ENCODE measurements at regions not wholly inside any gene's neighbourhood (a gene's known extent, or its start where the extent isn't known, plus 50 kb on each side); places are given as distances from the start of the nearest gene placed in this dataset.

- peaks cover 3% of the 10 kb centered on the region for H3K27me3 Mint-ChIP-seq (ENCODE audit: insufficient read depth, low read depth, poor library complexity)
- H3K4me3 Mint-ChIP-seq = no peak overlapping the region
- H3K27ac Mint-ChIP-seq = no peak overlapping the region
These were observed 753.7 kb upstream of the SGCG start for GRCh38 chr13:22427066-22427465.

GRCh38 chr13:22427783-22428182 is 753.0 kb upstream of the SGCG start:
- DNase-seq (ENCODE audit: low spot score) = no peak
- Histone ChIP-seq H2AFZ (no peak overlapping the region), H3K4me3 (no peak overlapping the region), H3K9me2 (ENCODE audit: insufficient read depth) (peaks cover 9% of the 10 kb centered on the region; the same call in 1 of the 2 replicates), H3K79me2 (replicated peaks; ENCODE audit: insufficient read depth) (no peaks in the 10 kb centered on the region), H3K4me2 (no peak overlapping the region), H3K27ac (ENCODE audit: low read depth) (no peak overlapping the region), H4K20me1 (replicated peaks; ENCODE audit: insufficient read depth) (no peaks in the 10 kb centered on the region), H3K27me3 (ENCODE audit: insufficient read depth) (no peaks in the 10 kb centered on the region), H3F3A (replicated peaks; ENCODE audit: low read depth) (no peaks in the 10 kb centered on the region), H3K4me1 (ENCODE audit: insufficient read depth) (no peaks in the 10 kb centered on the region), H3K36me3 (ENCODE audit: insufficient read depth) (no peaks in the 10 kb centered on the region)
- H3K36me3 Mint-ChIP-seq (ENCODE audit: low read depth) = no peaks in the 10 kb centered on the region
- TF ChIP-seq, protein P1, sequence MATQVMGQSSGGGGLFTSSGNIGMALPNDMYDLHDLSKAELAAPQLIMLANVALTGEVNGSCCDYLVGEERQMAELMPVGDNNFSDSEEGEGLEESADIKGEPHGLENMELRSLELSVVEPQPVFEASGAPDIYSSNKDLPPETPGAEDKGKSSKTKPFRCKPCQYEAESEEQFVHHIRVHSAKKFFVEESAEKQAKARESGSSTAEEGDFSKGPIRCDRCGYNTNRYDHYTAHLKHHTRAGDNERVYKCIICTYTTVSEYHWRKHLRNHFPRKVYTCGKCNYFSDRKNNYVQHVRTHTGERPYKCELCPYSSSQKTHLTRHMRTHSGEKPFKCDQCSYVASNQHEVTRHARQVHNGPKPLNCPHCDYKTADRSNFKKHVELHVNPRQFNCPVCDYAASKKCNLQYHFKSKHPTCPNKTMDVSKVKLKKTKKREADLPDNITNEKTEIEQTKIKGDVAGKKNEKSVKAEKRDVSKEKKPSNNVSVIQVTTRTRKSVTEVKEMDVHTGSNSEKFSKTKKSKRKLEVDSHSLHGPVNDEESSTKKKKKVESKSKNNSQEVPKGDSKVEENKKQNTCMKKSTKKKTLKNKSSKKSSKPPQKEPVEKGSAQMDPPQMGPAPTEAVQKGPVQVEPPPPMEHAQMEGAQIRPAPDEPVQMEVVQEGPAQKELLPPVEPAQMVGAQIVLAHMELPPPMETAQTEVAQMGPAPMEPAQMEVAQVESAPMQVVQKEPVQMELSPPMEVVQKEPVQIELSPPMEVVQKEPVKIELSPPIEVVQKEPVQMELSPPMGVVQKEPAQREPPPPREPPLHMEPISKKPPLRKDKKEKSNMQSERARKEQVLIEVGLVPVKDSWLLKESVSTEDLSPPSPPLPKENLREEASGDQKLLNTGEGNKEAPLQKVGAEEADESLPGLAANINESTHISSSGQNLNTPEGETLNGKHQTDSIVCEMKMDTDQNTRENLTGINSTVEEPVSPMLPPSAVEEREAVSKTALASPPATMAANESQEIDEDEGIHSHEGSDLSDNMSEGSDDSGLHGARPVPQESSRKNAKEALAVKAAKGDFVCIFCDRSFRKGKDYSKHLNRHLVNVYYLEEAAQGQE (IDR thresholded peaks at IDR 0.05; ENCODE audit: unreplicated experiment) = no peak
- TF ChIP-seq ZNF331 (CRISPR knock-in tag; IDR thresholded peaks at IDR 0.05; ENCODE audit: low read depth) (no peak), ZNF462 (CRISPR knock-in tag; IDR thresholded peaks at IDR 0.05) (no peak)
- no peak overlapping the region for H3K4me3 Mint-ChIP-seq
- peaks cover 2% of the 10 kb centered on the region; the same call in 2 of the 3 replicates for H3K4me1 Mint-ChIP-seq
- H3K27ac Mint-ChIP-seq = no peak overlapping the region
- no peak for ATAC-seq
- no peaks in the 10 kb centered on the region for H3K9me3 Mint-ChIP-seq
- H3K27me3 Mint-ChIP-seq (ENCODE audit: insufficient read depth, low read depth, poor library complexity) = no peaks in the 10 kb centered on the region

More at GRCh38 chr13:22427066-22427465, 753.7 kb upstream of the SGCG start:
- H2AFZ ChIP-seq = no peak overlapping the region
- H3K4me2 ChIP-seq = no peak overlapping the region
- Mint-ChIP-seq H3K36me3 (ENCODE audit: low read depth) (no peaks in the 10 kb centered on the region), H3K4me1 (peaks cover 2% of the 10 kb centered on the region; the same call in 2 of the 3 replicates), H3K9me3 (no peaks in the 10 kb centered on the region)
- H3K79me2 ChIP-seq (replicated peaks; ENCODE audit: insufficient read depth) = no peaks in the 10 kb centered on the region
- TF ChIP-seq STAT1 (IDR thresholded peaks at IDR 0.05; ENCODE audit: unreplicated experiment) = no peak
- TF ChIP-seq, protein P2, sequence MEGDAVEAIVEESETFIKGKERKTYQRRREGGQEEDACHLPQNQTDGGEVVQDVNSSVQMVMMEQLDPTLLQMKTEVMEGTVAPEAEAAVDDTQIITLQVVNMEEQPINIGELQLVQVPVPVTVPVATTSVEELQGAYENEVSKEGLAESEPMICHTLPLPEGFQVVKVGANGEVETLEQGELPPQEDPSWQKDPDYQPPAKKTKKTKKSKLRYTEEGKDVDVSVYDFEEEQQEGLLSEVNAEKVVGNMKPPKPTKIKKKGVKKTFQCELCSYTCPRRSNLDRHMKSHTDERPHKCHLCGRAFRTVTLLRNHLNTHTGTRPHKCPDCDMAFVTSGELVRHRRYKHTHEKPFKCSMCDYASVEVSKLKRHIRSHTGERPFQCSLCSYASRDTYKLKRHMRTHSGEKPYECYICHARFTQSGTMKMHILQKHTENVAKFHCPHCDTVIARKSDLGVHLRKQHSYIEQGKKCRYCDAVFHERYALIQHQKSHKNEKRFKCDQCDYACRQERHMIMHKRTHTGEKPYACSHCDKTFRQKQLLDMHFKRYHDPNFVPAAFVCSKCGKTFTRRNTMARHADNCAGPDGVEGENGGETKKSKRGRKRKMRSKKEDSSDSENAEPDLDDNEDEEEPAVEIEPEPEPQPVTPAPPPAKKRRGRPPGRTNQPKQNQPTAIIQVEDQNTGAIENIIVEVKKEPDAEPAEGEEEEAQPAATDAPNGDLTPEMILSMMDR (conservative IDR thresholded peaks at IDR 0.05; ENCODE audit: low read depth in 2 of 2) = no peak
- TF ChIP-seq, protein P3, sequence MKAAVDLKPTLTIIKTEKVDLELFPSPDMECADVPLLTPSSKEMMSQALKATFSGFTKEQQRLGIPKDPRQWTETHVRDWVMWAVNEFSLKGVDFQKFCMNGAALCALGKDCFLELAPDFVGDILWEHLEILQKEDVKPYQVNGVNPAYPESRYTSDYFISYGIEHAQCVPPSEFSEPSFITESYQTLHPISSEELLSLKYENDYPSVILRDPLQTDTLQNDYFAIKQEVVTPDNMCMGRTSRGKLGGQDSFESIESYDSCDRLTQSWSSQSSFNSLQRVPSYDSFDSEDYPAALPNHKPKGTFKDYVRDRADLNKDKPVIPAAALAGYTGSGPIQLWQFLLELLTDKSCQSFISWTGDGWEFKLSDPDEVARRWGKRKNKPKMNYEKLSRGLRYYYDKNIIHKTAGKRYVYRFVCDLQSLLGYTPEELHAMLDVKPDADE (IDR thresholded peaks at IDR 0.05) = no peak
- H4K20me1 ChIP-seq (replicated peaks; ENCODE audit: insufficient read depth) = no peaks in the 10 kb centered on the region
- H3K4me3 ChIP-seq = no peak overlapping the region
- H3K27ac ChIP-seq (ENCODE audit: low read depth) = no peak overlapping the region
- ATAC-seq = no peak
- H3K9me2 ChIP-seq (ENCODE audit: insufficient read depth) = peaks cover 11% of the 10 kb centered on the region; the same call in 1 of the 2 replicates
- H3K36me3 ChIP-seq (ENCODE audit: insufficient read depth) = no peaks in the 10 kb centered on the region
- no peaks in the 10 kb centered on the region for H3K27me3 ChIP-seq (ENCODE audit: insufficient read depth)
- no peaks in the 10 kb centered on the region for H3F3A ChIP-seq (replicated peaks; ENCODE audit: low read depth)
- no peak for DNase-seq (ENCODE audit: low spot score)
- H3K4me1 ChIP-seq (ENCODE audit: insufficient read depth) = no peaks in the 10 kb centered on the region

Data from GM23338 (cell line).